Suprapubic skin (tissue), 3 donors: ENCODE measurements at regions not wholly inside any gene's neighbourhood (a gene's known extent, or its start where the extent isn't known, plus 50 kb on each side); places are given as distances from the start of the nearest gene placed in this dataset.

Source experiments
- POLR2AphosphoS5 ChIP-seq, 3 donors: sonication (generic); formaldehyde crosslinking; IDR thresholded peaks; one replicate each; pipeline ENCODE4 v1.6.1; 2017; ENCODE audit warnings: antibody characterized with exemption in 3 of 3
- TF ChIP-seq, protein P1 (sequence below), 2 donors: fragments of 200-600 bp in 1 of 2; fragments of 450-650 bp in 1 of 2; sonication (generic) in 1 of 2; IDR thresholded peaks; one replicate each; pipeline ENCODE4 v1.5.1; 2016 to 2019; ENCODE audit warnings: antibody characterized with exemption in 2 of 2, mild to moderate bottlenecking in 1 of 2, moderate library complexity in 1 of 2

- no peak for TF ChIP-seq POLR2AphosphoS5 (IDR thresholded peaks at IDR 0.05)
- TF ChIP-seq, protein P1, sequence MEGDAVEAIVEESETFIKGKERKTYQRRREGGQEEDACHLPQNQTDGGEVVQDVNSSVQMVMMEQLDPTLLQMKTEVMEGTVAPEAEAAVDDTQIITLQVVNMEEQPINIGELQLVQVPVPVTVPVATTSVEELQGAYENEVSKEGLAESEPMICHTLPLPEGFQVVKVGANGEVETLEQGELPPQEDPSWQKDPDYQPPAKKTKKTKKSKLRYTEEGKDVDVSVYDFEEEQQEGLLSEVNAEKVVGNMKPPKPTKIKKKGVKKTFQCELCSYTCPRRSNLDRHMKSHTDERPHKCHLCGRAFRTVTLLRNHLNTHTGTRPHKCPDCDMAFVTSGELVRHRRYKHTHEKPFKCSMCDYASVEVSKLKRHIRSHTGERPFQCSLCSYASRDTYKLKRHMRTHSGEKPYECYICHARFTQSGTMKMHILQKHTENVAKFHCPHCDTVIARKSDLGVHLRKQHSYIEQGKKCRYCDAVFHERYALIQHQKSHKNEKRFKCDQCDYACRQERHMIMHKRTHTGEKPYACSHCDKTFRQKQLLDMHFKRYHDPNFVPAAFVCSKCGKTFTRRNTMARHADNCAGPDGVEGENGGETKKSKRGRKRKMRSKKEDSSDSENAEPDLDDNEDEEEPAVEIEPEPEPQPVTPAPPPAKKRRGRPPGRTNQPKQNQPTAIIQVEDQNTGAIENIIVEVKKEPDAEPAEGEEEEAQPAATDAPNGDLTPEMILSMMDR (IDR thresholded peaks at IDR 0.05): no peak
Observed at GRCh38 chr6:170167657-170168159, 123.2 kb downstream of the DLL1 start.
